ENCODE measurements at regions not wholly inside any gene's neighbourhood (a gene's known extent, or its start where the extent isn't known, plus 50 kb on each side); places are given as distances from the start of the nearest gene placed in this dataset.

DNA sequence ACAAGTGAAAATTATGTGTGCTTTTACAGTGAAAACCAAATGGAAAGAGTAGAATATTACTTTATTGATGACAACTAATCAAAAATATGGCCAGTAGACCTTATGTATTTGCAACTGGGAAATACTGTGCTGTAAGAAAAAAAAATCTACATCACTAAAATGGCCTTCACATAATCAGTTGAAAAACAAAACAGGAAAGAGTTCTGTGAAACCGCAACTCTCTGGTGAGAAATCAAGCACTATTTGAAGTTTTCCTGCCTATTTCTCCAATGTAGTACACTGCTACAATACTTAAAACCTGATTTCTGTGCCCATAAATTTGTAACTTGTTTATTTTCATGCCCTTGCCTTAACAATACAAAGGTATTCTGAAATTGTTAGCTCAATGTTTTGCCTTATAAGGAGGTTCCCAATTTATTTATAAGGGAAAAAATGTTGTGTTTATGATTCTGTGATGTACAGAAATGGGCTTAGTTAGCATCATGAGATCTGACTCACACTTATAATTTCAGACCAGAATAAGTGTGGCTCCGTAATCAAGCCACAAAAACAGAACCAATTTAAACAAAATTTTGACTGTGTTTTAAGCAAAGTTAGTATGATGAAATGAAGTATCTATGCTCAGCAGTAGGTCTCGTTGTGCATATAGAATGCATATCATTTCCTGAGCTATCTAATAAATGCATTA is 147.1 kb downstream of the FAT4 start:
- TF ChIP-seq, protein P1, sequence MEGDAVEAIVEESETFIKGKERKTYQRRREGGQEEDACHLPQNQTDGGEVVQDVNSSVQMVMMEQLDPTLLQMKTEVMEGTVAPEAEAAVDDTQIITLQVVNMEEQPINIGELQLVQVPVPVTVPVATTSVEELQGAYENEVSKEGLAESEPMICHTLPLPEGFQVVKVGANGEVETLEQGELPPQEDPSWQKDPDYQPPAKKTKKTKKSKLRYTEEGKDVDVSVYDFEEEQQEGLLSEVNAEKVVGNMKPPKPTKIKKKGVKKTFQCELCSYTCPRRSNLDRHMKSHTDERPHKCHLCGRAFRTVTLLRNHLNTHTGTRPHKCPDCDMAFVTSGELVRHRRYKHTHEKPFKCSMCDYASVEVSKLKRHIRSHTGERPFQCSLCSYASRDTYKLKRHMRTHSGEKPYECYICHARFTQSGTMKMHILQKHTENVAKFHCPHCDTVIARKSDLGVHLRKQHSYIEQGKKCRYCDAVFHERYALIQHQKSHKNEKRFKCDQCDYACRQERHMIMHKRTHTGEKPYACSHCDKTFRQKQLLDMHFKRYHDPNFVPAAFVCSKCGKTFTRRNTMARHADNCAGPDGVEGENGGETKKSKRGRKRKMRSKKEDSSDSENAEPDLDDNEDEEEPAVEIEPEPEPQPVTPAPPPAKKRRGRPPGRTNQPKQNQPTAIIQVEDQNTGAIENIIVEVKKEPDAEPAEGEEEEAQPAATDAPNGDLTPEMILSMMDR (IDR thresholded peaks at IDR 0.05; ENCODE audit: insufficient read depth, low read length), result no peak
- TF ChIP-seq, protein P2, sequence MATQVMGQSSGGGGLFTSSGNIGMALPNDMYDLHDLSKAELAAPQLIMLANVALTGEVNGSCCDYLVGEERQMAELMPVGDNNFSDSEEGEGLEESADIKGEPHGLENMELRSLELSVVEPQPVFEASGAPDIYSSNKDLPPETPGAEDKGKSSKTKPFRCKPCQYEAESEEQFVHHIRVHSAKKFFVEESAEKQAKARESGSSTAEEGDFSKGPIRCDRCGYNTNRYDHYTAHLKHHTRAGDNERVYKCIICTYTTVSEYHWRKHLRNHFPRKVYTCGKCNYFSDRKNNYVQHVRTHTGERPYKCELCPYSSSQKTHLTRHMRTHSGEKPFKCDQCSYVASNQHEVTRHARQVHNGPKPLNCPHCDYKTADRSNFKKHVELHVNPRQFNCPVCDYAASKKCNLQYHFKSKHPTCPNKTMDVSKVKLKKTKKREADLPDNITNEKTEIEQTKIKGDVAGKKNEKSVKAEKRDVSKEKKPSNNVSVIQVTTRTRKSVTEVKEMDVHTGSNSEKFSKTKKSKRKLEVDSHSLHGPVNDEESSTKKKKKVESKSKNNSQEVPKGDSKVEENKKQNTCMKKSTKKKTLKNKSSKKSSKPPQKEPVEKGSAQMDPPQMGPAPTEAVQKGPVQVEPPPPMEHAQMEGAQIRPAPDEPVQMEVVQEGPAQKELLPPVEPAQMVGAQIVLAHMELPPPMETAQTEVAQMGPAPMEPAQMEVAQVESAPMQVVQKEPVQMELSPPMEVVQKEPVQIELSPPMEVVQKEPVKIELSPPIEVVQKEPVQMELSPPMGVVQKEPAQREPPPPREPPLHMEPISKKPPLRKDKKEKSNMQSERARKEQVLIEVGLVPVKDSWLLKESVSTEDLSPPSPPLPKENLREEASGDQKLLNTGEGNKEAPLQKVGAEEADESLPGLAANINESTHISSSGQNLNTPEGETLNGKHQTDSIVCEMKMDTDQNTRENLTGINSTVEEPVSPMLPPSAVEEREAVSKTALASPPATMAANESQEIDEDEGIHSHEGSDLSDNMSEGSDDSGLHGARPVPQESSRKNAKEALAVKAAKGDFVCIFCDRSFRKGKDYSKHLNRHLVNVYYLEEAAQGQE (IDR thresholded peaks at IDR 0.05; ENCODE audit: insufficient replicate concordance, low read depth), result no peak
- no peak for TF ChIP-seq SPI1 (IDR thresholded peaks at IDR 0.05; ENCODE audit: borderline replicate concordance, low read depth)
- no peak for TF ChIP-seq POLR2AphosphoS5 (IDR thresholded peaks at IDR 0.05; ENCODE audit: low read depth)
- no peak for TF ChIP-seq GABPA (IDR thresholded peaks at IDR 0.05; ENCODE audit: low read depth)

Data from HL-60 (cell line).